ENCODE measurements at regions not wholly inside any gene's neighbourhood (a gene's known extent, or its start where the extent isn't known, plus 50 kb on each side); places are given as distances from the start of the nearest gene placed in this dataset.

DNA sequence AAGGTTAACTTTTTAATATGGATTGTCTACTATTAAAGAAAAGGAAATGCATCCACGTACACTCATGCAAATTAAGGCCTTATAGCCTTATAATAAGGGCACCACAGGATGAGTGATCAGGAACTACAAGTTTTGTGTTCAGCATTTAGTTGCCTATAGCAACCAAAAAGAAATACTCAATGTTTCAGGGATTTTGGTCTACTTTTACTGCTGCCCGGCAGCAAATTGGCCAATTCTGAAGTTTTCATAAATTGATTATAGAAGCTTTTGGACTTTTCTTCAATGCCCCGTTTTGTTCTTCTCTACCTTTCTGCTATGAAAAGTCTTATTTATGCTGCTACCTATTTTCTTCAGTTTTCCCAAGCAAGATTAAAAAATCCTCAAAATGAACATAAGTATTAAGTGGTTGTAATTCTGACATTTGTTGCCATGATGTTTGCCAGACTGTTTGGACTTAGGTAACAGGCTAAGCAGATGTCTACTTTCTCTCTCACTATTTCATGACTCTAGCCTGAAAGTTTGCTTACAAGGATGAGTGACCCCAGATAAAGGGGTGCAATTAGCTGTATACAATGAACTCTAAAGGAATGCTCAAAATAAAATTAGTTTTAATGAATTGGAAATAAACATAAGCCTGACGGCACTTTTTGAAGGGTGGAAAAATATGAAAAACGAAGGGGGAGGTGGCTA is 391.5 kb upstream of the DAB2 start:
- in situ Hi-C loops (cut with HindIII; ENCODE audit: low sequenced_read_pairs): no loop called here
- TF ChIP-seq, protein P1, sequence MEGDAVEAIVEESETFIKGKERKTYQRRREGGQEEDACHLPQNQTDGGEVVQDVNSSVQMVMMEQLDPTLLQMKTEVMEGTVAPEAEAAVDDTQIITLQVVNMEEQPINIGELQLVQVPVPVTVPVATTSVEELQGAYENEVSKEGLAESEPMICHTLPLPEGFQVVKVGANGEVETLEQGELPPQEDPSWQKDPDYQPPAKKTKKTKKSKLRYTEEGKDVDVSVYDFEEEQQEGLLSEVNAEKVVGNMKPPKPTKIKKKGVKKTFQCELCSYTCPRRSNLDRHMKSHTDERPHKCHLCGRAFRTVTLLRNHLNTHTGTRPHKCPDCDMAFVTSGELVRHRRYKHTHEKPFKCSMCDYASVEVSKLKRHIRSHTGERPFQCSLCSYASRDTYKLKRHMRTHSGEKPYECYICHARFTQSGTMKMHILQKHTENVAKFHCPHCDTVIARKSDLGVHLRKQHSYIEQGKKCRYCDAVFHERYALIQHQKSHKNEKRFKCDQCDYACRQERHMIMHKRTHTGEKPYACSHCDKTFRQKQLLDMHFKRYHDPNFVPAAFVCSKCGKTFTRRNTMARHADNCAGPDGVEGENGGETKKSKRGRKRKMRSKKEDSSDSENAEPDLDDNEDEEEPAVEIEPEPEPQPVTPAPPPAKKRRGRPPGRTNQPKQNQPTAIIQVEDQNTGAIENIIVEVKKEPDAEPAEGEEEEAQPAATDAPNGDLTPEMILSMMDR (IDR thresholded peaks at IDR 0.05; ENCODE audit: low read depth, low read length): no peak
- DNase-seq (ENCODE audit: low read depth, low spot score): no peak
- H3K4me3 ChIP-seq (ENCODE audit: low read depth, low read length): no peak overlapping the region

GRCh38 chr5:39815711-39816110 is 390.9 kb upstream of the DAB2 start:
- H3K4me3 ChIP-seq (ENCODE audit: low read depth, low read length): no peak overlapping the region
- TF ChIP-seq, protein P1 (IDR thresholded peaks at IDR 0.05; ENCODE audit: low read depth, low read length): no peak
- DNase-seq (ENCODE audit: low read depth, low spot score): no peak
- in situ Hi-C loops (cut with HindIII; ENCODE audit: low sequenced_read_pairs): no loop called here

- H3K4me3 ChIP-seq (ENCODE audit: low read depth, low read length): no peak overlapping the region
- in situ Hi-C loops (cut with HindIII; ENCODE audit: low sequenced_read_pairs): no loop called here
- TF ChIP-seq, protein P1 (IDR thresholded peaks at IDR 0.05; ENCODE audit: low read depth, low read length): no peak
- DNase-seq (ENCODE audit: low read depth, low spot score): no peak
Measured at GRCh38 chr5:39811381-39811780, 386.6 kb upstream of the DAB2 start.

DNA sequence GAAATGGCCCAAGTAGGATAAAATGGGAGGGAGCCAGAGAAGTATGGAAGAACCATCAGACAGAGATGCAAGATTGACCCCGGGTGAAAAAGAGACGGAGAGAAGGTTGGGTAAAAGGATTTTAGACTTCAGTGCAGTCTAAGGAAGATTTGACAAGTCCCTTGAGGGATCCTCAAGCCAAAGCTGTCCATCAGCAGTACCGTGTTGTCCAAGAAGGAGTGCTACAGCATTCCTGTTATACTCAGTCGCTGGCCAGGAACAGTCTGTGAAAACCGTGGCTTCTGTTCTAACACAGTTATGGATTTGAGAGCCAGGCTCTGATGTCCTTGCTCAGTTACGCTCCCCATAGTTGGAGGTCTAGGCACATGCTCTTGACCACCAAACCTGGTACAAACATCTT is 383.9 kb upstream of the DAB2 start:
- DNase-seq (ENCODE audit: low read depth, low spot score): no peak
- in situ Hi-C loops (cut with HindIII; ENCODE audit: low sequenced_read_pairs): no loop called here
- TF ChIP-seq, protein P1 (IDR thresholded peaks at IDR 0.05; ENCODE audit: low read depth, low read length): no peak
- no peak overlapping the region for H3K4me3 ChIP-seq (ENCODE audit: low read depth, low read length)

- in situ Hi-C loops (cut with HindIII; ENCODE audit: low sequenced_read_pairs): no loop called here
Measured at GRCh38 chr5:39801306-39801705, 376.5 kb upstream of the DAB2 start.

DNA sequence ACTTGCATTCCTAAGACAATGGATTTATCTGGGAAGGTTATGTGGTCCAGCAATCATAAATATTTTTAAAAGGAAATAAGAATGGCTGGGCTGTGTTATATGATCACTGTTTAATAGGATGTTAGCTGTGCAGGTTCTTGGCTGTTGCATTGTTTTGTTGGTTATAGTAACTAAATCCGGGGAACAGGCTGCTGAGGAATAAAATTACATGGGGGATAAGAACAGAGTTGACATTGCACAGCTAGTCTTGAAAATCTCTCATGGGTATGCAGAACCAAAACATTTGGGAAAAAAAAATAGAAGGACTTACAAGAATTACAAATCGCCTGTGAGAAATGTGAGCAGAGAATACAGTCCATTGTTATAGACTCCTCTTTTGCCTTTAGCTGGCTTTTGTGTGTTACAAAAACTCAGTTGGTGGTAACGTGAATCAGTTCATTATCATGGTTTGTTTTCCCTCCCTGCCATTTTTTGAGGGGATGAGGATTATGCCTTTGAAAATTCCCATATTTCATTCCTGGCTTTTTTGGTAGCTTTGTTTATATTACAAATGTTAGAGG is 375.3 kb upstream of the DAB2 start:
- peak; percentile 21 for DNase-seq (ENCODE audit: low read depth, low spot score)
- TF ChIP-seq, protein P1 (IDR thresholded peaks at IDR 0.05; ENCODE audit: low read depth, low read length): no peak
- no peak overlapping the region for H3K4me3 ChIP-seq (ENCODE audit: low read depth, low read length)
- in situ Hi-C loops (cut with HindIII; ENCODE audit: low sequenced_read_pairs): no loop called here

More at GRCh38 chr5:39801306-39801705, 376.5 kb upstream of the DAB2 start:
- TF ChIP-seq, protein P1 (IDR thresholded peaks at IDR 0.05; ENCODE audit: low read depth, low read length): no peak
- H3K4me3 ChIP-seq (ENCODE audit: low read depth, low read length): no peak overlapping the region
- no peak for DNase-seq (ENCODE audit: low read depth, low spot score)
